Vagina (tissue), 2 donors: ENCODE measurements at regions not wholly inside any gene's neighbourhood (a gene's known extent, or its start where the extent isn't known, plus 50 kb on each side); places are given as distances from the start of the nearest gene placed in this dataset.

Source experiments
- DNase-seq, 2 donors: peaks; one replicate each; pipeline ENCODE4 v3.0.0-alpha.2; 2017; ENCODE audit errors: extremely low spot score in 2 of 2
- H3K27ac ChIP-seq: fragments of 200-600 bp; sonication (generic); one replicate; pipeline ENCODE4 v1.5.1; 2019
- H3K27me3 ChIP-seq: fragments of 200-600 bp; sonication (generic); one replicate; pipeline ENCODE4 v1.5.1; 2019
- H3K36me3 ChIP-seq, 2 donors: fragments of 200-600 bp; sonication (generic); one replicate each; pipeline ENCODE4 v1.5.1; 2017 to 2019
- H3K4me1 ChIP-seq: fragments of 200-600 bp; sonication (generic); one replicate; pipeline ENCODE4 v1.5.1; 2019
- H3K4me3 ChIP-seq, 2 donors: fragments of 200-600 bp; sonication (generic); 1 replicate in 1 of 2; 2 replicates in 1 of 2; pipeline ENCODE4 v1.5.1; 2016 to 2019
- H3K9me3 ChIP-seq: fragments of 200-600 bp; sonication (generic); one replicate; pipeline ENCODE4 v1.5.1; 2019
- CTCF ChIP-seq, 3 experiments: fragments of 450-650 bp in 2 of 3; fragments of 200-600 bp in 1 of 3; sonication (generic) in 1 of 3; IDR thresholded peaks; one replicate each; pipeline ENCODE4 v1.5.1; 2017 to 2019; ENCODE audit warnings: antibody characterized with exemption in 3 of 3, mild to moderate bottlenecking in 2 of 3, moderate library complexity in 2 of 3
- POLR2A ChIP-seq, 2 donors: fragments of 450-650 bp; IDR thresholded peaks; one replicate each; pipeline ENCODE4 v1.6.1; 2017; ENCODE audit warnings: antibody characterized with exemption in 2 of 2, mild to moderate bottlenecking in 2 of 2, moderate library complexity in 2 of 2
- POLR2AphosphoS5 ChIP-seq, 2 donors: sonication (generic); formaldehyde crosslinking; IDR thresholded peaks; one replicate each; pipeline ENCODE4 v1.9.0; 2017; ENCODE audit warnings: antibody characterized with exemption in 2 of 2, mild to moderate bottlenecking in 2 of 2, low read depth in 1 of 2; ENCODE audit not compliant: insufficient read depth in 1 of 2
- intact Hi-C: fragments of 100-400 bp; cut with DNase I; formaldehyde crosslinking; loops from one replicate; pipeline ENCODE4 v1.15.1; 2023

GRCh38 chr15:38072007-38072347 is 137.5 kb downstream of the TMCO5A start:
- Histone ChIP-seq H3K36me3 (no peaks in the 10 kb centered on the region), H3K4me1 (peaks cover 63% of the 10 kb centered on the region), H3K27ac (peak overlapping the region; percentile 87), H3K27me3 (no peaks in the 10 kb centered on the region), H3K9me3 (no peaks in the 10 kb centered on the region), H3K4me3 (peak overlapping the region; percentile 50)
- DNase-seq = no peak
- intact Hi-C loops = no loop called here
- TF ChIP-seq POLR2A (IDR thresholded peaks at IDR 0.05) (no peak), POLR2AphosphoS5 (IDR thresholded peaks at IDR 0.05; ENCODE audit: insufficient read depth in 1 of 2, low read depth in 1 of 2) (no peak), CTCF (IDR thresholded peaks at IDR 0.05) (no peak)

- TF ChIP-seq POLR2A (IDR thresholded peaks at IDR 0.05) = no peak
- peak in 1 of 2 donors; percentile 65 for TF ChIP-seq POLR2AphosphoS5 (IDR thresholded peaks at IDR 0.05; ENCODE audit: insufficient read depth in 1 of 2, low read depth in 1 of 2)
- no peak for TF ChIP-seq CTCF (IDR thresholded peaks at IDR 0.05)
- no peaks in the 10 kb centered on the region for H3K9me3 ChIP-seq
- peak overlapping the region; percentile 87 for H3K27ac ChIP-seq
- no peak for DNase-seq
- H3K4me1 ChIP-seq = peaks cover 63% of the 10 kb centered on the region
- no peaks in the 10 kb centered on the region for H3K27me3 ChIP-seq
- intact Hi-C loops = no loop called here
- peak overlapping the region; percentile 50 for H3K4me3 ChIP-seq
- no peaks in the 10 kb centered on the region for H3K36me3 ChIP-seq
Observed at GRCh38 chr15:38072348-38073177, 138.1 kb downstream of the TMCO5A start.

GRCh38 chr15:38073178-38073946 is 138.9 kb downstream of the TMCO5A start:
- no peak for DNase-seq
- intact Hi-C loops = no loop called here
- TF ChIP-seq POLR2A (IDR thresholded peaks at IDR 0.05) = no peak
- no peak for TF ChIP-seq CTCF (IDR thresholded peaks at IDR 0.05)
- no peak for TF ChIP-seq POLR2AphosphoS5 (IDR thresholded peaks at IDR 0.05; ENCODE audit: insufficient read depth in 1 of 2, low read depth in 1 of 2)
- peaks cover 55% of the 10 kb centered on the region for H3K4me1 ChIP-seq
- peak overlapping the region; percentile 87 for H3K27ac ChIP-seq
- H3K27me3 ChIP-seq = no peaks in the 10 kb centered on the region
- no peaks in the 10 kb centered on the region for H3K9me3 ChIP-seq
- H3K4me3 ChIP-seq = peak overlapping the region; percentile 50
- H3K36me3 ChIP-seq = no peaks in the 10 kb centered on the region

- intact Hi-C loops = no loop called here
- Histone ChIP-seq H3K4me1 (peaks cover 49% of the 10 kb centered on the region), H3K36me3 (no peaks in the 10 kb centered on the region), H3K4me3 (no peak overlapping the region), H3K9me3 (no peaks in the 10 kb centered on the region), H3K27me3 (no peaks in the 10 kb centered on the region), H3K27ac (peak overlapping the region; percentile 87)
- no peak for DNase-seq
- no peak for TF ChIP-seq CTCF (IDR thresholded peaks at IDR 0.05)
- TF ChIP-seq POLR2AphosphoS5 (IDR thresholded peaks at IDR 0.05; ENCODE audit: insufficient read depth in 1 of 2, low read depth in 1 of 2) = no peak
- no peak for TF ChIP-seq POLR2A (IDR thresholded peaks at IDR 0.05)
Observed at GRCh38 chr15:38074029-38074428, 139.6 kb downstream of the TMCO5A start.

GRCh38 chr15:38075466-38075865 is 141.0 kb downstream of the TMCO5A start:
- TF ChIP-seq CTCF (IDR thresholded peaks at IDR 0.05) = no peak
- no peak for TF ChIP-seq POLR2A (IDR thresholded peaks at IDR 0.05)
- no peak for TF ChIP-seq POLR2AphosphoS5 (IDR thresholded peaks at IDR 0.05; ENCODE audit: insufficient read depth in 1 of 2, low read depth in 1 of 2)
- intact Hi-C loops = no loop called here

More at GRCh38 chr15:38075466-38075865, 141.0 kb downstream of the TMCO5A start:
- no peak overlapping the region for H3K4me3 ChIP-seq
- no peak for DNase-seq
- H3K9me3 ChIP-seq = no peaks in the 10 kb centered on the region
- H3K27ac ChIP-seq = no peak overlapping the region
- no peaks in the 10 kb centered on the region for H3K36me3 ChIP-seq
- H3K27me3 ChIP-seq = no peaks in the 10 kb centered on the region
- peaks cover 34% of the 10 kb centered on the region for H3K4me1 ChIP-seq
